Body of pancreas (tissue), 4 donors: ENCODE measurements at regions not wholly inside any gene's neighbourhood (a gene's known extent, or its start where the extent isn't known, plus 50 kb on each side); places are given as distances from the start of the nearest gene placed in this dataset.
"Not testable (repeated sequence)": the region's sequence is repeated elsewhere in the genome, so short reads cannot be mapped to it uniquely, and the experiment has no call there.

Source experiments
- ATAC-seq: fragments of 150-250 bp; one replicate; pipeline ENCODE4 v1.9.1; 2016
- DNase-seq, 4 donors: peaks; one replicate each; pipeline ENCODE4 v3.0.0-alpha.2; 2019
- H3K27ac ChIP-seq, 4 donors: fragments of 200-600 bp; sonication (generic); 1 replicate in 3 of 4; 2 replicates in 1 of 4; pipeline versions ENCODE4 v1.5.1 to v1.6.1; 2016 to 2019; ENCODE audit warnings: mild to moderate bottlenecking in 1 of 4, mixed read lengths in 1 of 4, moderate library complexity in 1 of 4
- H3K27me3 ChIP-seq, 2 donors: fragments of 200-600 bp; sonication (generic); one replicate each; pipeline ENCODE4 v1.6.0; 2016; ENCODE audit warnings: mild to moderate bottlenecking in 1 of 2
- H3K36me3 ChIP-seq, 2 donors: fragments of 200-600 bp; sonication (generic); replicated peaks in 1 of 2; 2 replicates each; pipeline ENCODE4 v1.5.1; 2016; ENCODE audit warnings: low read depth in 2 of 2; ENCODE audit not compliant: insufficient read depth in 1 of 2
- H3K4me1 ChIP-seq: fragments of 200-600 bp; sonication (generic); one replicate; pipeline ENCODE4 v1.6.0; 2016
- H3K4me3 ChIP-seq, 2 donors: fragments of 200-600 bp; sonication (generic); 1 replicate in 1 of 2; 2 replicates in 1 of 2; pipeline ENCODE4 v1.5.1; 2016 to 2019
- H3K9me3 ChIP-seq, 3 donors: fragments of 200-600 bp; sonication (generic); 1 replicate in 2 of 3; 2 replicates in 1 of 3; pipeline ENCODE4 v1.5.1; 2016
- POLR2A ChIP-seq, 3 donors: fragments of 450-650 bp; IDR thresholded peaks; one replicate each; pipeline ENCODE4 v1.6.1; 2016; ENCODE audit warnings: antibody characterized with exemption in 3 of 3, mild to moderate bottlenecking in 2 of 3
- WGBS, 2 donors: methylation state at CpG; one replicate each; pipeline ENCODE4 v1.1.5; 2017; 5-methylcytosine and 5-hydroxymethylcytosine counted together
- intact Hi-C: fragments of 100-400 bp; cut with DNase I; formaldehyde crosslinking; loops from one replicate; pipeline ENCODE4 v1.15.1; 2023
- TF ChIP-seq, protein P1 (sequence below), 7 experiments: fragments of 450-650 bp in 4 of 7; fragments of 200-600 bp in 3 of 7; sonication (generic) in 3 of 7; IDR thresholded peaks; one replicate each; pipeline ENCODE4 v1.5.1; 2016 to 2019; ENCODE audit warnings: antibody characterized with exemption in 7 of 7

DNA sequence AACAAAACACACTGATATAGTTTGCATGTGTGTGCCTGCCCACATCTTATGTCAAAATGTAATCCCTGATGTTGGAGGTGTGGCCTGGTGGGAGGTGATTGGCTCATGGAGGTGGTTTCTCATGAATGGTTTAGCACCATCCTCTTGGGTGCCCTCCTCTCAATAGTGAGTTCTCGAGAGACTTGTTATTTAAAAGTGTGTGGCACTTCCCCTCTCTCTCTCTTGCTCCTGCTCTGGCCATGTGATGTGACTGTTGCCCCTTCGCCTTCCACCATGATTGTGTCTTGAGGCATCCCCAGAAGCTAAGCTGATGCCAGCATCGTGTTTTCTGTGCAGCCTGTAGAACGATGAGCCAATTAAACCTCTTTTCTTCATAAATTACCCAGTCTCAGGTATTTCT is 454.1 kb upstream of the DCN start:
- no peaks in the 10 kb centered on the region for H3K4me1 ChIP-seq
- H3K4me3 ChIP-seq, result no peak overlapping the region
- H3K36me3 ChIP-seq, result no peaks in the 10 kb centered on the region
- ATAC-seq (no peak), DNase-seq (no peak)
- no peak for TF ChIP-seq POLR2A (IDR thresholded peaks at IDR 0.05)
- TF ChIP-seq, protein P1, sequence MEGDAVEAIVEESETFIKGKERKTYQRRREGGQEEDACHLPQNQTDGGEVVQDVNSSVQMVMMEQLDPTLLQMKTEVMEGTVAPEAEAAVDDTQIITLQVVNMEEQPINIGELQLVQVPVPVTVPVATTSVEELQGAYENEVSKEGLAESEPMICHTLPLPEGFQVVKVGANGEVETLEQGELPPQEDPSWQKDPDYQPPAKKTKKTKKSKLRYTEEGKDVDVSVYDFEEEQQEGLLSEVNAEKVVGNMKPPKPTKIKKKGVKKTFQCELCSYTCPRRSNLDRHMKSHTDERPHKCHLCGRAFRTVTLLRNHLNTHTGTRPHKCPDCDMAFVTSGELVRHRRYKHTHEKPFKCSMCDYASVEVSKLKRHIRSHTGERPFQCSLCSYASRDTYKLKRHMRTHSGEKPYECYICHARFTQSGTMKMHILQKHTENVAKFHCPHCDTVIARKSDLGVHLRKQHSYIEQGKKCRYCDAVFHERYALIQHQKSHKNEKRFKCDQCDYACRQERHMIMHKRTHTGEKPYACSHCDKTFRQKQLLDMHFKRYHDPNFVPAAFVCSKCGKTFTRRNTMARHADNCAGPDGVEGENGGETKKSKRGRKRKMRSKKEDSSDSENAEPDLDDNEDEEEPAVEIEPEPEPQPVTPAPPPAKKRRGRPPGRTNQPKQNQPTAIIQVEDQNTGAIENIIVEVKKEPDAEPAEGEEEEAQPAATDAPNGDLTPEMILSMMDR (IDR thresholded peaks at IDR 0.05), result no peak
- 77 to 85% methylated on average over 4 of the region's 4 CpGs for WGBS, 2 donors
- H3K27me3 ChIP-seq, result no peaks in the 10 kb centered on the region
- H3K9me3 ChIP-seq, result no peaks in the 10 kb centered on the region
- no peak overlapping the region for H3K27ac ChIP-seq
- intact Hi-C loops, result no loop called here

DNA sequence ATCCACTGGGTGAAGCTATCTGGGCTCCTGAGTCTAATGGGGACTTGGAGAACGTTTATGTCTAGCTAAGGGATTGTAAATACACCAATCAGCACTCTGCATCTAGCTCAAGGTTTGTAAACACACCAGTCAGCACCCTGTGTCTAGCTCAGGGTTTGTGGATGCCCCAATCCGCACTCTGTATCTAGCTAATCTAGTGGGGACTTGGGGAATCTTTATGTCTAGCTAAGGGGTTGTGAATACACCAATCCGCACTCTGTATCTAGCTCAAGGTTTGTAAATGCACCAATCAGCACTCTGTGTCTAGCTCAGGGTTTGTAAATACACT is 451.7 kb upstream of the DCN start:
- H3K4me1 ChIP-seq, H3K4me3 ChIP-seq, H3K9me3 ChIP-seq, intact Hi-C loops, H3K27me3 ChIP-seq, DNase-seq, H3K36me3 ChIP-seq, ATAC-seq, H3K27ac ChIP-seq: not testable (repeated sequence)
- 70 to 80% methylated on average over 3 of the region's 3 CpGs for WGBS, 2 donors

DNA sequence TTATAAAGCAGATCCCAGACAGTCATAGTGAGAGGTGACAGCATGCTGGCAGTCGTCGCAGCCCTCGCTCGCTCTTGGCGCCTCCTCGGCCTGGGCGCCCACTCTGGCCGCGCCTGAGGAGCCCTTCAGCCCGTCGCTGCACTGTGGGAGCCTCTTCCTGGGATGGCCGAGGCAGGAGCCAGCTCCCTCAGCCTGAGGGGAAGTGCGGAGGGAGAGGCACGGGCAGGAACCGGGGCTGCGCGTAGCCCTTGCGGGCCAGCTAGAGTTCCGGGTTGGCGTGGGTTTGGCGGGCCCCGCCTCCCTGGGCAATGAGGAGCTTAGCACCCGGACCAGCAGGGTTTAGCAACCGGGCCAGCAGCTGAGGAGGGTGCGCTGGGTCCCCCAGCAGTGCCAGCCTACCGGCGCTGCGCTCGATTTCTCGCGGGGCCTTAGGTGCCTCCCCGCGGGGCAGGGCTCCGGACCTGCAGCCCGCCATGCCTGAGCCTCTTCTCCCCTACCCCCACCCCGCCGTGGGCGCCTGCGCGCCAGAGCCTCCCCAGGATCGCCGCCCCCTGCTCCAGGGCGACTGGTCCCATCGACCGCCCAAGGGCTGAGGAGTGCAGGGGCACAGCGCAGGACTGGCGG is 451.2 kb upstream of the DCN start:
- Histone ChIP-seq H3K36me3 (no peaks in the 10 kb centered on the region), H3K9me3 (no peaks in the 10 kb centered on the region), H3K4me1 (no peaks in the 10 kb centered on the region), H3K27me3 (no peaks in the 10 kb centered on the region), H3K27ac (no peak overlapping the region), H3K4me3 (no peak overlapping the region)
- DNase-seq (no peak), ATAC-seq (no peak)
- intact Hi-C loops, result no loop called here
- WGBS, 2 donors, result 95 to 96% methylated on average over 34 to 39 of the region's 47 CpGs
- TF ChIP-seq, protein P1 (IDR thresholded peaks at IDR 0.05), result no peak

DNA sequence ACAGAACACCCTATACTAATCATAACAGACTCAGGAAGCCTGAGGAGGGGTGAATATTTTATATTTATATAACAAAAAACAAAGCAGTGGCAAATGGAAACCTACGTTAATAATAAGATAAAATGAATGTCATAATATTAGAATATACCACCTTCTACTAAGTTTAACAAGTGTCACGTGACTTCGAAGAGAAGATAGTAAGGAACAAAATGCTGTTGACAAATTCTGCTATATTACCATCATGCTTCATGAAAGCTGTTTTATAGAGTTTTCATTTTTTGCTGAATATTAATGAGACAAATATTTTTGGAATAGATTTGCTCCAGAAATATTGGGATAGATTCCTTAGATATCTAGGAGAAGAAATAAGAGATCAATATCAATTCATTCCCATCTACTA is 450.6 kb upstream of the DCN start:
- DNase-seq (no peak), ATAC-seq (no peak)
- H3K27me3 ChIP-seq, result no peaks in the 10 kb centered on the region
- no peak overlapping the region for H3K4me3 ChIP-seq
- intact Hi-C loops, result no loop called here
- TF ChIP-seq, protein P1 (IDR thresholded peaks at IDR 0.05), result no peak
- no peak for TF ChIP-seq POLR2A (IDR thresholded peaks at IDR 0.05)
- H3K27ac ChIP-seq, result no peak overlapping the region
- WGBS, 2 donors, result 86 to 90% methylated on average over 3 of the region's 3 CpGs
- H3K36me3 ChIP-seq, result no peaks in the 10 kb centered on the region
- no peaks in the 10 kb centered on the region for H3K9me3 ChIP-seq
- H3K4me1 ChIP-seq, result no peaks in the 10 kb centered on the region

DNA sequence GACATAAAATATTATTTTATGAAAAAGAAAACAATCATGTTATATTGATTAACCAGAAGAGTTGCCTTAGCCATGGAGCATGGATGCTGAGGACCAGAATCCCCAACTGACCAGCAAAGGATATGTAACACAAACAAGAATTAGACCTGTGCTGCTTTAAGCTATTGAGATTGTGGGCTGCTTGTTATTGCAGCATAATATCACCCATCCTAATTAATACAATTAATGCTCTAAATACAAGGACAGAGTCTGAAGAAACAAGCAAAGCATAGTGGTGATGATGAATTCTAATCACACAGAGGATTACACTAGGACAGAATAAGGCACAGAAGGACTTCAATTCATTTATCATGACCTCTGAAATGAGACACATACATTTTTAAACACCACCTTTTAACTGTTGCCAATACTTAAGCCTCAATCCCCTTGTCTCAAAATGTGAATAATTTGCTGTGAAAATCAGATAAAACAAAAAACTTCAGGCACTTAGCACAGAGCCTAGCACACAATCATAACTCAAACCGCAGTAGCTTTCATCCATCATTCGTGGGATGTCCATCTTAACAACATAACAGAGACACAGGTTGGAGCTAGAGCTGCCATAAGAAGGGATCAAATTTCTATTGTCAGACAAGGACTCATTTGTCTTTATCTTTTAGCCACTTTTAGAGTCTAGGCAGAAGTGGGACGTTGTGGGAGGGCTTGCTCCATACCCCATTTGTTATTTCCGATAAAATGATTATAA is 449.6 kb upstream of the DCN start:
- TF ChIP-seq POLR2A (IDR thresholded peaks at IDR 0.05), result no peak
- TF ChIP-seq, protein P1 (IDR thresholded peaks at IDR 0.05), result no peak
- no peaks in the 10 kb centered on the region for H3K36me3 ChIP-seq
- 78 to 80% methylated on average over 4 of the region's 4 CpGs for WGBS, 2 donors
- DNase-seq (no peak), ATAC-seq (no peak)
- H3K4me1 ChIP-seq, result no peaks in the 10 kb centered on the region
- no peak overlapping the region for H3K4me3 ChIP-seq
- no peaks in the 10 kb centered on the region for H3K9me3 ChIP-seq
- H3K27me3 ChIP-seq, result no peaks in the 10 kb centered on the region
- intact Hi-C loops, result no loop called here
- no peak overlapping the region for H3K27ac ChIP-seq
